GM23248 (cell line): ENCODE measurements at regions not wholly inside any gene's neighbourhood (a gene's known extent, or its start where the extent isn't known, plus 50 kb on each side); places are given as distances from the start of the nearest gene placed in this dataset.

ENCODE experiments used
- EZH2 ChIP-seq: fragments of 200-600 bp; sonication (generic); IDR thresholded peaks from 2 replicates; pipeline ENCODE4 v1.6.1; 2018; ENCODE audit warnings: antibody characterized with exemption, mild to moderate bottlenecking; ENCODE audit not compliant: insufficient read depth, poor library complexity, severe bottlenecking
- EZH2phosphoT487 ChIP-seq: fragments of 200-600 bp; sonication (generic); IDR thresholded peaks from 2 replicates; pipeline ENCODE4 v1.6.1; 2018; ENCODE audit warnings: antibody characterized with exemption, moderate library complexity, mild to moderate bottlenecking, low read depth; ENCODE audit not compliant: insufficient read depth

- TF ChIP-seq EZH2phosphoT487 (no peak), EZH2 (no peak)
Measured at GRCh38 chr12:79527473-79527872, 163.3 kb downstream of the PAWR start.
